Trophoblast cell (in vitro differentiated cells and primary cell): ENCODE measurements at regions not wholly inside any gene's neighbourhood (a gene's known extent, or its start where the extent isn't known, plus 50 kb on each side); places are given as distances from the start of the nearest gene placed in this dataset.
A peak's percentile ranks its signal among the peaks of the same experiment; 100 is the strongest.

Experiments used
- DNase-seq, 2 donors: peaks; one replicate each; pipeline ENCODE4 v3.0.0-alpha.2; 2016
- H2AFZ ChIP-seq: 2 replicates; pipeline ENCODE4 v1.6.1; 2013; ENCODE audit warnings: low read length, moderate library complexity, mild to moderate bottlenecking; ENCODE audit not compliant: insufficient read depth, poor library complexity
- H2AK5ac ChIP-seq: 2 replicates; pipeline ENCODE4 v1.6.1; 2013; ENCODE audit warnings: mild to moderate bottlenecking, low read length
- H2BK120ac ChIP-seq: 2 replicates; pipeline ENCODE4 v1.6.1; 2013; ENCODE audit warnings: low read length, mild to moderate bottlenecking, moderate library complexity; ENCODE audit not compliant: insufficient read depth, poor library complexity
- H2BK12ac ChIP-seq: 2 replicates; pipeline ENCODE4 v1.6.1; 2013; ENCODE audit warnings: mild to moderate bottlenecking, low read length, moderate library complexity
- H2BK5ac ChIP-seq: 2 replicates; pipeline ENCODE4 v1.6.1; 2013; ENCODE audit warnings: low read length, low read depth, moderate library complexity, mild to moderate bottlenecking; ENCODE audit not compliant: poor library complexity
- H3K14ac ChIP-seq: 2 replicates; pipeline ENCODE4 v1.6.1; 2013; ENCODE audit warnings: mild to moderate bottlenecking, low read length
- H3K18ac ChIP-seq: 2 replicates; pipeline ENCODE4 v1.6.1; 2013; ENCODE audit warnings: mild to moderate bottlenecking, low read length
- H3K23ac ChIP-seq: 2 replicates; pipeline ENCODE4 v1.6.1; 2013; ENCODE audit warnings: low read length
- H3K27ac ChIP-seq: 2 replicates; pipeline ENCODE4 v1.5.1; 2013; ENCODE audit warnings: low read depth, mild to moderate bottlenecking, inconsistent platforms, low read length, moderate library complexity
- H3K27me3 ChIP-seq: 2 replicates; pipeline ENCODE4 v1.6.1; 2013; ENCODE audit warnings: inconsistent platforms, mild to moderate bottlenecking, low read length, moderate library complexity; ENCODE audit not compliant: insufficient read depth
- H3K36me3 ChIP-seq, 2 experiments: 1 replicate in 1 of 2; 2 replicates in 1 of 2; pipeline ENCODE4 v1.6.1; 2013; ENCODE audit warnings: low read length in 2 of 2, mild to moderate bottlenecking in 2 of 2, moderate library complexity in 1 of 2; ENCODE audit not compliant: insufficient read depth in 2 of 2, control insufficient read depth in 1 of 2
- H3K4ac ChIP-seq: 2 replicates; pipeline ENCODE4 v1.6.1; 2013; ENCODE audit warnings: low read depth, mild to moderate bottlenecking, low read length, moderate library complexity
- H3K4me1 ChIP-seq, 2 experiments: 1 replicate in 1 of 2; 2 replicates in 1 of 2; pipeline ENCODE4 v1.6.1; 2013; ENCODE audit warnings: low read length in 2 of 2, mild to moderate bottlenecking in 2 of 2, moderate library complexity in 1 of 2; ENCODE audit not compliant: insufficient read depth in 2 of 2, control insufficient read depth in 1 of 2
- H3K4me2 ChIP-seq: 2 replicates; pipeline ENCODE4 v1.6.1; 2013; ENCODE audit warnings: inconsistent platforms, mild to moderate bottlenecking, low read length, moderate library complexity
- H3K4me3 ChIP-seq: 2 replicates; pipeline ENCODE4 v1.5.1; 2013; ENCODE audit warnings: mild to moderate bottlenecking, low read depth, low read length, inconsistent platforms
- H3K79me1 ChIP-seq: one replicate; pipeline ENCODE4 v1.6.1; 2013; ENCODE audit warnings: low read length
- H3K79me2 ChIP-seq: 2 replicates; pipeline ENCODE4 v1.6.1; 2013; ENCODE audit warnings: low read length, mild to moderate bottlenecking; ENCODE audit not compliant: control insufficient read depth, insufficient read depth, poor library complexity
- H3K9ac ChIP-seq: 2 replicates; pipeline ENCODE4 v1.6.1; 2013; ENCODE audit warnings: mild to moderate bottlenecking, low read length
- H3K9me3 ChIP-seq: 2 replicates; pipeline ENCODE4 v1.6.1; 2013; ENCODE audit warnings: low read depth, mild to moderate bottlenecking, control low read depth, inconsistent platforms, low read length; ENCODE audit not compliant: insufficient read depth
- H4K12ac ChIP-seq: 2 replicates; pipeline ENCODE4 v1.6.1; 2013; ENCODE audit warnings: low read depth, mild to moderate bottlenecking, low read length, moderate library complexity
- H4K8ac ChIP-seq: 2 replicates; pipeline ENCODE4 v1.6.1; 2013; ENCODE audit warnings: low read depth, mild to moderate bottlenecking, low read length, moderate library complexity
- H4K91ac ChIP-seq: one replicate; pipeline ENCODE4 v1.6.1; 2013; ENCODE audit warnings: low read depth, mild to moderate bottlenecking, low read length, moderate library complexity
- WGBS: extraction: QIAGEN DNeasy Blood & Tissue Kit; methylation state at CpG from one replicate; pipeline ENCODE4 v1.1.7; 2013; ENCODE audit warnings: missing lambda C conversion rate; ENCODE audit not compliant: insufficient read length, insufficient coverage; ENCODE audit errors: extremely low coverage; 5-methylcytosine and 5-hydroxymethylcytosine counted together

DNA sequence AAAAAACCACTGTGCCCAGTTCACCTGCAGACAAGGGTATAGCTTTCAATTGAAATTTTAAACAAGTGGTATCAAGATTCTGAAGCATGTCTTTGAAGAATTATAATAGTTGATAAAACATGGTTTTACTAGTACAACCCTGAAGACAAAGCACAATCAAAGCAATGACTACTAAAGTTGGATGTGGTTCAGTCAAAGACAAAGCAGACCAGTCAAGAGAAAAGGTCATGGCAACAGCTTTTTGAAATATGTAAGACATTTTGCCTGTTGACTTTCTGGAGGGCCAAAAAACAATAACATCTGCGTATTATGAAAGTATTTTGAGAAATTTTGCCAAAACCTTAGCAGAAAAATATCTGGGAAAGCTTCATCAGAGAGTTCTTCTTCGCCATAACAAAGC, 1393.6 kb downstream of the SI start:
- Histone ChIP-seq H3K4ac (no peak overlapping the region), H3K23ac (no peak overlapping the region), H3K18ac (no peak overlapping the region), H3K79me1 (no peaks in the 10 kb centered on the region), H2BK12ac (no peak overlapping the region), H4K8ac (no peak overlapping the region), H3K9me3 (peaks cover 2% of the 10 kb centered on the region), H2BK120ac (no peak overlapping the region), H3K27me3 (no peaks in the 10 kb centered on the region), H4K12ac (no peak overlapping the region), H3K79me2 (no peaks in the 10 kb centered on the region), H3K36me3 (no peaks in the 10 kb centered on the region), H2AK5ac (no peak overlapping the region), H4K91ac (no peak overlapping the region), H3K14ac (no peak overlapping the region), H3K4me3 (no peak overlapping the region), H3K4me2 (no peak overlapping the region), H3K27ac (no peak overlapping the region), H2AFZ (no peak overlapping the region), H2BK5ac (no peak overlapping the region), H3K9ac (no peak overlapping the region), H3K4me1 (no peaks in the 10 kb centered on the region)
- no peak for DNase-seq
- WGBS: no CpG with 5 or more reads among the region's 2 CpGs

DNA sequence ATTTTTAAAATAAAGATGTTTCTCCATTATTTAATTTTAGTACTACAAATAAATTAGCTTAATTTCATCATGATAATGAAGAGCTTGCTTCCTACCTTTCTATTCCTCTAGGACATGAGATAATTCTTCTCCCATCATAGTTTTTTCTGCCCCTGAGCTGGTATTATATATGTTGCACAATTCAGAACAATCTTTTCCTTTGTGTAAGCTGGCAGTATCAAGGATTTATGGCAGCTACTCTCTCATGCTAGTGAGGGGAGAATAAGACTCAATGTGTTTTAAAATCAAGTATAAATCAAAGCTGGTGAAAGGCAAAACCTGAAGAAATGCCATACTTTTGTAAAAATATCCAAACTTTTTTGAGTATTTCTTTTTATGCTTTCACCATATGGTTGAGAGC, 1405.3 kb downstream of the SI start:
- no peak overlapping the region for H2BK5ac ChIP-seq
- no peaks in the 10 kb centered on the region for H3K4me1 ChIP-seq
- no peak overlapping the region for H2BK120ac ChIP-seq
- H4K91ac ChIP-seq: no peak overlapping the region
- no peak overlapping the region for H3K4me3 ChIP-seq
- no peak overlapping the region for H3K4ac ChIP-seq
- H3K9me3 ChIP-seq: no peaks in the 10 kb centered on the region
- no peaks in the 10 kb centered on the region for H3K27me3 ChIP-seq
- no peak overlapping the region for H3K23ac ChIP-seq
- no peak overlapping the region for H2AK5ac ChIP-seq
- H3K4me2 ChIP-seq: no peak overlapping the region
- H4K8ac ChIP-seq: no peak overlapping the region
- H3K27ac ChIP-seq: no peak overlapping the region
- H2BK12ac ChIP-seq: no peak overlapping the region
- no peak overlapping the region for H3K18ac ChIP-seq
- DNase-seq: no peak
- no peaks in the 10 kb centered on the region for H3K79me1 ChIP-seq
- no peak overlapping the region for H2AFZ ChIP-seq
- no peaks in the 10 kb centered on the region for H3K79me2 ChIP-seq
- no peak overlapping the region for H4K12ac ChIP-seq
- H3K14ac ChIP-seq: no peak overlapping the region
- H3K36me3 ChIP-seq: no peaks in the 10 kb centered on the region
- H3K9ac ChIP-seq: no peak overlapping the region

DNA sequence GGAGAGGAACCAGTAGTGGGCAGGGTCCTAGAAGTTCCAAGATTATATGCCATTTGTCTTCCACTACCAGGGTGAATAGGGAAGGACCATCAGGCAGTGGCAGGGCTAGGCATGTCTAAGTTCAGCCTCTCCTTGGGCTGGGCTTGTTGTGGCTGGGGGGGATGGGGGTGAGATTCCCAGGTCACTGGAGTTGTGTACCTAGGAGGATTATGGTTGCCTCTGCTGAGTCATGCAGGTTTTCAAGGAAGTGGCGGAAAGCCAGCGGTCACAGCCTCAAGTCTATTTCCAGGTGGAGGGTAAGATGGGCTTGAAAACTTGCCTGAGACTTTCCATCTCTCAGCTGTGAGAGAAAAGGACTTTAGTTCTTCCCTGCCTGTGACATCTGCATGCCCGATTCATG, 1407.1 kb downstream of the SI start:
- H2AK5ac ChIP-seq: no peak overlapping the region
- no peak overlapping the region for H2AFZ ChIP-seq
- no peak overlapping the region for H3K4ac ChIP-seq
- H3K27me3 ChIP-seq: no peaks in the 10 kb centered on the region
- no peak overlapping the region for H3K27ac ChIP-seq
- H4K12ac ChIP-seq: no peak overlapping the region
- no peaks in the 10 kb centered on the region for H3K79me1 ChIP-seq
- H3K9ac ChIP-seq: no peak overlapping the region
- H3K18ac ChIP-seq: no peak overlapping the region
- no peak for DNase-seq
- no peak overlapping the region for H2BK12ac ChIP-seq
- no peak overlapping the region for H2BK5ac ChIP-seq
- no peaks in the 10 kb centered on the region for H3K9me3 ChIP-seq
- peak overlapping the region; percentile 19 for H4K8ac ChIP-seq
- H3K23ac ChIP-seq: no peak overlapping the region
- H4K91ac ChIP-seq: no peak overlapping the region
- H3K4me2 ChIP-seq: no peak overlapping the region
- H3K14ac ChIP-seq: no peak overlapping the region
- no CpG with 5 or more reads among the region's 3 CpGs for WGBS
- H3K4me3 ChIP-seq: no peak overlapping the region
- no peak overlapping the region for H2BK120ac ChIP-seq
- no peaks in the 10 kb centered on the region for H3K79me2 ChIP-seq
- no peaks in the 10 kb centered on the region for H3K4me1 ChIP-seq
- no peaks in the 10 kb centered on the region for H3K36me3 ChIP-seq

DNA sequence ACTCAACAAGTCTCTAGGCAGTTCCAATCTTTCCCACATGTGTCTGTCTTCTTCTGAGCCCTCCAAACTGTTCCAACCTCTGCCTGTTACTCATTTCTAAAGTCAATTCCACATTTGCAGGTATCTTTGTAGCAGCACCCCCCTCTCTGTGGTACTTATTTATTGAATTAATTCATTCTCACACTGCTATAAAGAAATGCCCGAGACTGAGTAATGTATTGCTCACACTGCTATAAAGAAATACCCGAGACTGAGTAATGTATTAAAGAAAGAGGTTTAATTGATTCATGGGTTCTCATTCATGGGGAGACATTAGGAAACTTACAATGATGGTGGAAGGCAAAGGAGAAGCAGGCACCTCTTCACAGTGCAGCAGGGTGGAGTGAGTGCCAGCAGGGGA, 1413.8 kb downstream of the SI start:
- no peak overlapping the region for H4K8ac ChIP-seq
- H3K4me3 ChIP-seq: no peak overlapping the region
- no peak overlapping the region for H3K4me2 ChIP-seq
- H2BK120ac ChIP-seq: no peak overlapping the region
- no peaks in the 10 kb centered on the region for H3K79me2 ChIP-seq
- H3K79me1 ChIP-seq: no peaks in the 10 kb centered on the region
- no peak overlapping the region for H2BK12ac ChIP-seq
- no peak overlapping the region for H2AK5ac ChIP-seq
- H3K9ac ChIP-seq: no peak overlapping the region
- WGBS: no CpG with 5 or more reads among the region's 2 CpGs
- H4K91ac ChIP-seq: no peak overlapping the region
- no peak overlapping the region for H2AFZ ChIP-seq
- H3K4me1 ChIP-seq: no peaks in the 10 kb centered on the region
- DNase-seq: no peak
- H3K9me3 ChIP-seq: no peaks in the 10 kb centered on the region
- H3K27ac ChIP-seq: no peak overlapping the region
- no peak overlapping the region for H3K4ac ChIP-seq
- H3K23ac ChIP-seq: no peak overlapping the region
- no peak overlapping the region for H2BK5ac ChIP-seq
- H3K27me3 ChIP-seq: no peaks in the 10 kb centered on the region
- no peak overlapping the region for H4K12ac ChIP-seq
- H3K14ac ChIP-seq: no peak overlapping the region
- no peak overlapping the region for H3K18ac ChIP-seq
- H3K36me3 ChIP-seq: no peaks in the 10 kb centered on the region

DNA sequence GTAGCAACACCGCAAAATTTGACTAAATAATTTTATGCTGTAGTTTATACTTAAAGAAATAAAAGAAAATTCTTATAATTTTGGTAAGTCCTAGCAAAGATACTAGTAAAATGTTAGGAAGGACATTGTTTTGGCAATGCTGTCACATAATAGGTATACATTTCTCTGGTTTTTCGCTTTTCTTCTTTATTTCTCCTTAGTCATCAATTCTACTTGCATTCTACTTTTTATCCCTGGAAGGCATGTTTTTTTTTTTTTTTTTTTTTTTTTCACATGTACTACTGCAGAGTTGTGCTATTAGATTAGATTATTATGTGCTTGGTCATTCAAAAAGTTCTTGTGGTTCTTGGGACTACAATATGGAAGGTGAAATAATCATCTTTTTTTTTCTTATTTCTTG, 1421.2 kb downstream of the SI start:
- Histone ChIP-seq H3K9me3 (peaks cover 1% of the 10 kb centered on the region), H3K27me3 (no peaks in the 10 kb centered on the region), H2AFZ (no peak overlapping the region), H3K18ac (no peak overlapping the region), H4K12ac (no peak overlapping the region), H3K79me1 (no peaks in the 10 kb centered on the region), H3K4me3 (no peak overlapping the region), H2BK5ac (no peak overlapping the region), H2AK5ac (no peak overlapping the region), H2BK12ac (no peak overlapping the region), H3K79me2 (no peaks in the 10 kb centered on the region), H3K27ac (no peak overlapping the region), H4K8ac (no peak overlapping the region), H3K9ac (no peak overlapping the region), H3K4me1 (no peaks in the 10 kb centered on the region), H3K36me3 (no peaks in the 10 kb centered on the region), H2BK120ac (no peak overlapping the region), H3K23ac (no peak overlapping the region), H3K4ac (no peak overlapping the region), H3K4me2 (no peak overlapping the region), H3K14ac (no peak overlapping the region), H4K91ac (no peak overlapping the region)
- DNase-seq: no peak
- no CpG with 5 or more reads among the region's 2 CpGs for WGBS
